ENCODE measurements at regions not wholly inside any gene's neighbourhood (a gene's known extent, or its start where the extent isn't known, plus 50 kb on each side); places are given as distances from the start of the nearest gene placed in this dataset.
"Not testable (repeated sequence)": the region's sequence is repeated elsewhere in the genome, so short reads cannot be mapped to it uniquely, and the experiment has no call there.

- DNase-seq (ENCODE audit: low spot score) = no peak
These were observed 876.3 kb upstream of the FOXG1 start for GRCh38 chr14:27890259-27890658.

GRCh38 chr14:27908484-27908883 is 858.1 kb upstream of the FOXG1 start:
- DNase-seq (ENCODE audit: low spot score) = not testable (repeated sequence)

GRCh38 chr14:27916326-27916725 is 850.3 kb upstream of the FOXG1 start:
- DNase-seq (ENCODE audit: low spot score) = no peak

- DNase-seq (ENCODE audit: low spot score) = no peak
These were observed 848.7 kb upstream of the FOXG1 start for GRCh38 chr14:27917896-27918295.

- no peak for DNase-seq (ENCODE audit: low spot score)
These were observed 839.1 kb upstream of the FOXG1 start for GRCh38 chr14:27927519-27927918.

GRCh38 chr14:27929797-27930347 is 836.7 kb upstream of the FOXG1 start:
- DNase-seq (ENCODE audit: low spot score) = no peak

- no peak for DNase-seq (ENCODE audit: low spot score)
These were observed 828.2 kb upstream of the FOXG1 start for GRCh38 chr14:27938392-27938791.

- no peak for DNase-seq (ENCODE audit: low spot score)
These were observed 821.1 kb upstream of the FOXG1 start for GRCh38 chr14:27945512-27945911.

- no peak for DNase-seq (ENCODE audit: low spot score)
These were observed 807.8 kb upstream of the FOXG1 start for GRCh38 chr14:27958757-27959156.

GRCh38 chr14:27995691-27996090 is 770.9 kb upstream of the FOXG1 start:
- DNase-seq (ENCODE audit: low spot score) = peak; percentile 11

- DNase-seq (ENCODE audit: low spot score) = no peak
These were observed 765.6 kb upstream of the FOXG1 start for GRCh38 chr14:28001002-28001401.

GRCh38 chr14:28012629-28013415 is 753.8 kb upstream of the FOXG1 start:
- peak; percentile 52 for DNase-seq (ENCODE audit: low spot score)

- DNase-seq (ENCODE audit: low spot score) = no peak
These were observed 746.5 kb upstream of the FOXG1 start for GRCh38 chr14:28020112-28020511.

GRCh38 chr14:28023853-28024252 is 742.7 kb upstream of the FOXG1 start:
- DNase-seq (ENCODE audit: low spot score) = no peak

GRCh38 chr14:28052251-28052650 is 714.3 kb upstream of the FOXG1 start:
- no peak for DNase-seq (ENCODE audit: low spot score)

- no peak for DNase-seq (ENCODE audit: low spot score)
These were observed 711.6 kb upstream of the FOXG1 start for GRCh38 chr14:28055008-28055407.

- DNase-seq (ENCODE audit: low spot score) = no peak
These were observed 709.0 kb upstream of the FOXG1 start for GRCh38 chr14:28057359-28058296.

GRCh38 chr14:28059254-28059653 is 707.3 kb upstream of the FOXG1 start:
- DNase-seq (ENCODE audit: low spot score) = no peak

GRCh38 chr14:28061006-28061405 is 705.6 kb upstream of the FOXG1 start:
- DNase-seq (ENCODE audit: low spot score) = no peak

GRCh38 chr14:28077021-28077420 is 689.6 kb upstream of the FOXG1 start:
- DNase-seq (ENCODE audit: low spot score) = no peak

GRCh38 chr14:28083389-28083788 is 683.2 kb upstream of the FOXG1 start:
- no peak for DNase-seq (ENCODE audit: low spot score)

GRCh38 chr14:28088125-28088524 is 678.5 kb upstream of the FOXG1 start:
- no peak for DNase-seq (ENCODE audit: low spot score)
